Liver (tissue), 8 donors: ENCODE measurements at regions not wholly inside any gene's neighbourhood (a gene's known extent, or its start where the extent isn't known, plus 50 kb on each side); places are given as distances from the start of the nearest gene placed in this dataset.

ENCODE experiments used
- DNase-seq: peaks from one replicate; pipeline ENCODE4 v3.0.0-alpha.2; 2017; ENCODE audit warnings: low spot score
- H3K27ac ChIP-seq, 2 donors: one replicate each; pipeline ENCODE4 v1.7.0; 2013; ENCODE audit warnings: inconsistent platforms in 2 of 2, low read length in 2 of 2, control low read depth in 1 of 2, low read depth in 1 of 2, mild to moderate bottlenecking in 1 of 2
- H3K27me3 ChIP-seq, 4 donors: one replicate each; pipeline versions ENCODE4 v1.6.1 to v1.7.0; 2013; ENCODE audit warnings: low read length in 3 of 4, inconsistent platforms in 1 of 4, mild to moderate bottlenecking in 1 of 4, moderate library complexity in 1 of 4; ENCODE audit not compliant: control insufficient read depth in 4 of 4, insufficient read depth in 4 of 4
- H3K36me3 ChIP-seq, 4 donors: one replicate each; pipeline versions ENCODE4 v1.6.1 to v1.7.0; 2013; ENCODE audit warnings: low read length in 3 of 4, mild to moderate bottlenecking in 3 of 4, low read depth in 1 of 4, moderate library complexity in 1 of 4; ENCODE audit not compliant: control insufficient read depth in 4 of 4, insufficient read depth in 3 of 4
- H3K4me1 ChIP-seq, 4 donors: one replicate each; pipeline versions ENCODE4 v1.6.1 to v1.7.0; 2013; ENCODE audit warnings: low read length in 3 of 4, mild to moderate bottlenecking in 3 of 4, moderate library complexity in 1 of 4; ENCODE audit not compliant: control insufficient read depth in 4 of 4, insufficient read depth in 4 of 4
- H3K4me3 ChIP-seq, 3 donors: one replicate each; pipeline versions ENCODE4 v1.6.1 to v1.7.0; 2013; ENCODE audit warnings: low read length in 3 of 3, control low read depth in 1 of 3, low read depth in 1 of 3, mild to moderate bottlenecking in 1 of 3
- H3K9ac ChIP-seq, 2 donors: one replicate each; pipeline ENCODE4 v1.7.0; 2013; ENCODE audit warnings: low read length in 2 of 2, mild to moderate bottlenecking in 2 of 2, moderate library complexity in 2 of 2, control low read depth in 1 of 2, low read depth in 1 of 2
- H3K9me3 ChIP-seq, 4 donors: one replicate each; pipeline versions ENCODE4 v1.6.1 to v1.7.0; 2013; ENCODE audit warnings: low read length in 3 of 4; ENCODE audit not compliant: control insufficient read depth in 4 of 4
- EGR1 ChIP-seq, 2 donors: IDR thresholded peaks; 2 replicates each; pipeline ENCODE4 v1.6.1; 2016 to 2018; ENCODE audit warnings: antibody characterized with exemption in 2 of 2, low read depth in 2 of 2
- FOXA1 ChIP-seq: IDR thresholded peaks from 2 replicates; pipeline ENCODE4 v1.6.1; 2016; ENCODE audit warnings: antibody characterized with exemption
- FOXA2 ChIP-seq: IDR thresholded peaks from 2 replicates; pipeline ENCODE4 v1.6.1; 2016; ENCODE audit warnings: antibody characterized with exemption
- HNF4G ChIP-seq: IDR thresholded peaks from 2 replicates; pipeline ENCODE4 v1.6.1; 2016; ENCODE audit warnings: antibody characterized with exemption
- JUND ChIP-seq, 2 donors: IDR thresholded peaks; 2 replicates each; pipeline ENCODE4 v1.6.1; 2016; ENCODE audit warnings: antibody characterized with exemption in 2 of 2
- NR2F2 ChIP-seq: IDR thresholded peaks from 2 replicates; pipeline ENCODE4 v1.6.1; 2016; ENCODE audit warnings: antibody characterized with exemption
- RXRA ChIP-seq, 2 donors: IDR thresholded peaks; 2 replicates each; pipeline ENCODE4 v1.6.1; 2017 to 2018; ENCODE audit warnings: antibody characterized with exemption in 2 of 2, mild to moderate bottlenecking in 1 of 2
- TAF1 ChIP-seq: conservative IDR thresholded peaks from 2 replicates; pipeline ENCODE4 v1.6.1; 2016; ENCODE audit warnings: antibody characterized with exemption, mild to moderate bottlenecking
- YY1 ChIP-seq: IDR thresholded peaks from 2 replicates; pipeline ENCODE4 v1.6.1; 2016; ENCODE audit warnings: antibody characterized with exemption, mild to moderate bottlenecking
- WGBS: extraction: QIAGEN DNeasy Blood & Tissue Kit; methylation state at CpG from one replicate; pipeline ENCODE4 v1.1.7; 2013; 5-methylcytosine and 5-hydroxymethylcytosine counted together
- TF ChIP-seq, protein P1 (sequence below): fragments of 150-350 bp; IDR thresholded peaks from 2 replicates; pipeline ENCODE4 v1.5.1; 2017; ENCODE audit warnings: improper control_type of control experiment, low read depth, low read length; ENCODE audit not compliant: missing input control
- TF ChIP-seq, protein P2 (sequence below): IDR thresholded peaks from 2 replicates; pipeline ENCODE4 v1.6.1; 2016; ENCODE audit warnings: antibody characterized with exemption
- TF ChIP-seq, protein P3 (sequence below): IDR thresholded peaks from 2 replicates; pipeline ENCODE4 v1.6.1; 2016; ENCODE audit warnings: antibody characterized with exemption
- TF ChIP-seq, protein P4 (sequence below): IDR thresholded peaks from 2 replicates; pipeline ENCODE4 v1.6.1; 2016; ENCODE audit warnings: antibody characterized with exemption
- TF ChIP-seq, protein P5 (sequence below): IDR thresholded peaks from 2 replicates; pipeline ENCODE4 v1.6.1; 2016; ENCODE audit warnings: antibody characterized with exemption, mild to moderate bottlenecking
- donor health status: healthy.
- donor health status: healthy.
- donor health status: healthy.
- donor health status: healthy.
- donor health status: healthy.

DNA sequence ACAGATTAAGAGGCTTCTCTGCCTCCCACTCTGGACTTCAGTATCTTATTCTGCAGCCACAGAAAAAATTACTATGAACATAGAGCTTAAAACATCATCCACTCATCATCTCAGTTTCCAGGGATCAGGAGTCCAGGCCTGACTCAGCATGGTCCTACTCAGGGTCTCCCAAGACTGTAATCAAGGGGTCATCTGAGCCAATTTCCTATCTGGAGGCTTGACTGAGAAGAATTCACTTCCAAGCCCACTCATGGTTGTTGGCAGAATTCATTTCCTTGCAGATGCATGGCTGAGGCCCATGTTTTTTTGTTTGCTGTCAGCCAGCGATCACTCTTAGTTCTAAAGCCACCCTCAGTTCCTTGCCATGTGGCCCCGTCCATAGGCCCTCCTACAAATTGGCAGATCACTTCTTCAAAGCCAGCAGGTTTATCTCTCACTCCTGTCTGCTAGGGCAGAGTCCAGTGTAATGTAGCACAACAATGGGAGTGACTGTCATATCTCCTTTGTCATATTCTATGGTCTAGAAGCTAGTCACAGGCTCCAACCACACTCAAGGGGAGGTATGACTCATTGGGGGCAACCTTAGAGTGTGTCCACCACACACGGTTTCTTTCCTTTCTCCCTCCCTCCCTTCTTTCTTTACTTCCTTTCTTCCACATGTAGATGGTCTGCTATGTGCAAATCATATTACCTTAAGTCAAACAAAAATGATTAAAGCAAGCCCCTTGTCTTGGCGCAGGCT, 251.6 kb downstream of the QDPR start:
- Histone ChIP-seq H3K36me3 (no peaks in the 10 kb centered on the region), H3K9ac (no peak overlapping the region), H3K4me3 (no peak overlapping the region), H3K4me1 (no peaks in the 10 kb centered on the region), H3K9me3 (no peaks in the 10 kb centered on the region), H3K27me3 (no peaks in the 10 kb centered on the region), H3K27ac (no peak overlapping the region)
- no peak for DNase-seq
- WGBS = 80% methylated on average over 4 of the region's 4 CpGs
- TF ChIP-seq, protein P1, sequence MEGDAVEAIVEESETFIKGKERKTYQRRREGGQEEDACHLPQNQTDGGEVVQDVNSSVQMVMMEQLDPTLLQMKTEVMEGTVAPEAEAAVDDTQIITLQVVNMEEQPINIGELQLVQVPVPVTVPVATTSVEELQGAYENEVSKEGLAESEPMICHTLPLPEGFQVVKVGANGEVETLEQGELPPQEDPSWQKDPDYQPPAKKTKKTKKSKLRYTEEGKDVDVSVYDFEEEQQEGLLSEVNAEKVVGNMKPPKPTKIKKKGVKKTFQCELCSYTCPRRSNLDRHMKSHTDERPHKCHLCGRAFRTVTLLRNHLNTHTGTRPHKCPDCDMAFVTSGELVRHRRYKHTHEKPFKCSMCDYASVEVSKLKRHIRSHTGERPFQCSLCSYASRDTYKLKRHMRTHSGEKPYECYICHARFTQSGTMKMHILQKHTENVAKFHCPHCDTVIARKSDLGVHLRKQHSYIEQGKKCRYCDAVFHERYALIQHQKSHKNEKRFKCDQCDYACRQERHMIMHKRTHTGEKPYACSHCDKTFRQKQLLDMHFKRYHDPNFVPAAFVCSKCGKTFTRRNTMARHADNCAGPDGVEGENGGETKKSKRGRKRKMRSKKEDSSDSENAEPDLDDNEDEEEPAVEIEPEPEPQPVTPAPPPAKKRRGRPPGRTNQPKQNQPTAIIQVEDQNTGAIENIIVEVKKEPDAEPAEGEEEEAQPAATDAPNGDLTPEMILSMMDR = no peak
- TF ChIP-seq HNF4G = no peak
- TF ChIP-seq, protein P2, sequence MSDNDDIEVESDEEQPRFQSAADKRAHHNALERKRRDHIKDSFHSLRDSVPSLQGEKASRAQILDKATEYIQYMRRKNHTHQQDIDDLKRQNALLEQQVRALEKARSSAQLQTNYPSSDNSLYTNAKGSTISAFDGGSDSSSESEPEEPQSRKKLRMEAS = no peak
- no peak for TF ChIP-seq EGR1 (IDR thresholded peaks at IDR 0.05; ENCODE audit: low read depth in 2 of 2)
- no peak for TF ChIP-seq RXRA (IDR thresholded peaks at IDR 0.05)
- TF ChIP-seq, protein P3, sequence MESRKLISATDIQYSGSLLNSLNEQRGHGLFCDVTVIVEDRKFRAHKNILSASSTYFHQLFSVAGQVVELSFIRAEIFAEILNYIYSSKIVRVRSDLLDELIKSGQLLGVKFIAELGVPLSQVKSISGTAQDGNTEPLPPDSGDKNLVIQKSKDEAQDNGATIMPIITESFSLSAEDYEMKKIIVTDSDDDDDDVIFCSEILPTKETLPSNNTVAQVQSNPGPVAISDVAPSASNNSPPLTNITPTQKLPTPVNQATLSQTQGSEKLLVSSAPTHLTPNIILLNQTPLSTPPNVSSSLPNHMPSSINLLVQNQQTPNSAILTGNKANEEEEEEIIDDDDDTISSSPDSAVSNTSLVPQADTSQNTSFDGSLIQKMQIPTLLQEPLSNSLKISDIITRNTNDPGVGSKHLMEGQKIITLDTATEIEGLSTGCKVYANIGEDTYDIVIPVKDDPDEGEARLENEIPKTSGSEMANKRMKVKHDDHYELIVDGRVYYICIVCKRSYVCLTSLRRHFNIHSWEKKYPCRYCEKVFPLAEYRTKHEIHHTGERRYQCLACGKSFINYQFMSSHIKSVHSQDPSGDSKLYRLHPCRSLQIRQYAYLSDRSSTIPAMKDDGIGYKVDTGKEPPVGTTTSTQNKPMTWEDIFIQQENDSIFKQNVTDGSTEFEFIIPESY = no peak
- TF ChIP-seq, protein P4, sequence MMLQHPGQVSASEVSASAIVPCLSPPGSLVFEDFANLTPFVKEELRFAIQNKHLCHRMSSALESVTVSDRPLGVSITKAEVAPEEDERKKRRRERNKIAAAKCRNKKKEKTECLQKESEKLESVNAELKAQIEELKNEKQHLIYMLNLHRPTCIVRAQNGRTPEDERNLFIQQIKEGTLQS = no peak
- no peak for TF ChIP-seq FOXA1
- no peak for TF ChIP-seq TAF1
- TF ChIP-seq NR2F2 = no peak

DNA sequence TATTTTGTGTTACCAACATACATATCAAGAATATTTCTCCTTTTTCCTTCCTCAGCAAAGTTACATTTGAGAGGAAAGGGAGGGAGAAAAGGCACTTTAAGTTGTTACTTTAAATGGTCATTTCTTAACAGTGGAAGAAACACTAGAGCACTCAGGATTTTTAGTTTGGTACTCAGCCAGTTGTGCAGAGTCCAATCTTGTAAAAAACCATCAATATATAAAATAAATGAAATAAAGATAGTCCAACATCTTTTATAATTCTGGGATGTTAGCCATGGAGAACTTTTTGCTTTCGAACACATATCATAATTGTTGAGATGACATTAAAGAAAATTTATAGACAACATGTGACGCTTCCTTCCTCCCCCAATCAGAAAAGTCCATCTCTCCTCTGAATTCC, 253.8 kb downstream of the QDPR start:
- Histone ChIP-seq H3K27me3 (no peaks in the 10 kb centered on the region), H3K27ac (no peak overlapping the region), H3K9ac (no peak overlapping the region), H3K4me3 (no peak overlapping the region), H3K36me3 (no peaks in the 10 kb centered on the region), H3K9me3 (no peaks in the 10 kb centered on the region), H3K4me1 (no peaks in the 10 kb centered on the region)
- TF ChIP-seq FOXA2 (no peak), RXRA (IDR thresholded peaks at IDR 0.05) (no peak), TAF1 (no peak), YY1 (no peak), JUND (IDR thresholded peaks at IDR 0.05) (no peak), NR2F2 (no peak), EGR1 (IDR thresholded peaks at IDR 0.05; ENCODE audit: low read depth in 2 of 2) (no peak)
- TF ChIP-seq, protein P4 = no peak
- TF ChIP-seq, protein P5, sequence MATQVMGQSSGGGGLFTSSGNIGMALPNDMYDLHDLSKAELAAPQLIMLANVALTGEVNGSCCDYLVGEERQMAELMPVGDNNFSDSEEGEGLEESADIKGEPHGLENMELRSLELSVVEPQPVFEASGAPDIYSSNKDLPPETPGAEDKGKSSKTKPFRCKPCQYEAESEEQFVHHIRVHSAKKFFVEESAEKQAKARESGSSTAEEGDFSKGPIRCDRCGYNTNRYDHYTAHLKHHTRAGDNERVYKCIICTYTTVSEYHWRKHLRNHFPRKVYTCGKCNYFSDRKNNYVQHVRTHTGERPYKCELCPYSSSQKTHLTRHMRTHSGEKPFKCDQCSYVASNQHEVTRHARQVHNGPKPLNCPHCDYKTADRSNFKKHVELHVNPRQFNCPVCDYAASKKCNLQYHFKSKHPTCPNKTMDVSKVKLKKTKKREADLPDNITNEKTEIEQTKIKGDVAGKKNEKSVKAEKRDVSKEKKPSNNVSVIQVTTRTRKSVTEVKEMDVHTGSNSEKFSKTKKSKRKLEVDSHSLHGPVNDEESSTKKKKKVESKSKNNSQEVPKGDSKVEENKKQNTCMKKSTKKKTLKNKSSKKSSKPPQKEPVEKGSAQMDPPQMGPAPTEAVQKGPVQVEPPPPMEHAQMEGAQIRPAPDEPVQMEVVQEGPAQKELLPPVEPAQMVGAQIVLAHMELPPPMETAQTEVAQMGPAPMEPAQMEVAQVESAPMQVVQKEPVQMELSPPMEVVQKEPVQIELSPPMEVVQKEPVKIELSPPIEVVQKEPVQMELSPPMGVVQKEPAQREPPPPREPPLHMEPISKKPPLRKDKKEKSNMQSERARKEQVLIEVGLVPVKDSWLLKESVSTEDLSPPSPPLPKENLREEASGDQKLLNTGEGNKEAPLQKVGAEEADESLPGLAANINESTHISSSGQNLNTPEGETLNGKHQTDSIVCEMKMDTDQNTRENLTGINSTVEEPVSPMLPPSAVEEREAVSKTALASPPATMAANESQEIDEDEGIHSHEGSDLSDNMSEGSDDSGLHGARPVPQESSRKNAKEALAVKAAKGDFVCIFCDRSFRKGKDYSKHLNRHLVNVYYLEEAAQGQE = no peak
- TF ChIP-seq, protein P1 = no peak
- 88% methylated on average over 2 of the region's 2 CpGs for WGBS
- DNase-seq = no peak
